Left forelimb (tissue), 1 donor: ENCODE measurements at regions not wholly inside any gene's neighbourhood (a gene's known extent, or its start where the extent isn't known, plus 50 kb on each side); places are given as distances from the start of the nearest gene placed in this dataset.
"Not testable (repeated sequence)": the region's sequence is repeated elsewhere in the genome, so short reads cannot be mapped to it uniquely, and the experiment has no call there.

Source experiments
- DNase-seq: peaks from one replicate; pipeline ENCODE4 v3.0.0-alpha.2; 2018; ENCODE audit warnings: low spot score

- no peak for DNase-seq
Measured at GRCh38 chr20:40278673-40279072, 410.4 kb downstream of the MAFB start.

DNA sequence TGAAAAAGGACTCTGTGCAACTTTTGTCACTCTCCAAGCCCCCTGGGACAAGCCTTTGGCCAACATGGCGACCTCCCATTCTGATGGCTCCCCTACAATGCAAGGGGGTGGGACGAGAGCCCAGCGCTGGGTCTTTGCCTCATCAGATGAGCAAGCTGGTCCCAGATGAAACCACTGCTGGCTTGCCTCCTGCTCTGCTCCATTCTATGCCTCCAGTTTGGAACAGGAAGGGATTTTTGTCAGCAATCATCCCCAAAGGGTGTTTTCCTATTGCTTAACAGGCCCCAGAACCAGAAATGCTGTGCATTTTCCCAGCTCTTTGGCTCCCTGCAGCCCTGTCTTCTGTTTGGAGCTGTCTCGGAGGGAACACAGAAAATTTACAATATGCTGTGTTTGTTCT lies 412.7 kb downstream of the MAFB start:
- DNase-seq: no peak

- no peak for DNase-seq
Measured at GRCh38 chr20:40275738-40276137, 413.3 kb downstream of the MAFB start.

- DNase-seq: no peak
Measured at GRCh38 chr20:40274912-40275533, 414.0 kb downstream of the MAFB start.

DNA sequence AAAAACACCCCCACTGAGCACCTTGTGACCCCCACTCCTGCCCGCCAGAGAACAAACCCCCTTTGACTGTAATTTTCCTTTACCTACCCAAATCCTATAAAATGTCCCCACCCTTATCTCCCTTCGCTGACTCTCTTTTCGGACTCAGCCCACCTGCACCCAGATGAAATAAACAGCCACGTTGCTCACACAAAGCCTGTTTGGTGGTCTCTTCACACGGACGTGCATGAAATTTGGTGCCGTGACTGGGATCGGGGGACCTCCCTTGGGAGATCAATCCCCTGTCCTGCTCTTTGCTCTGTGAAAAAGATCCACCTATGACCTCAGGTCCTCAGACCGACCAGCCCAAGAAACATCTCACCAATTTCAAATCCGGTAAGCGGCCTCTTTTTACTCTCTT lies 419.8 kb downstream of the MAFB start:
- not testable (repeated sequence) for DNase-seq

GRCh38 chr20:40268321-40269075 lies 420.5 kb downstream of the MAFB start:
- no peak for DNase-seq

DNA sequence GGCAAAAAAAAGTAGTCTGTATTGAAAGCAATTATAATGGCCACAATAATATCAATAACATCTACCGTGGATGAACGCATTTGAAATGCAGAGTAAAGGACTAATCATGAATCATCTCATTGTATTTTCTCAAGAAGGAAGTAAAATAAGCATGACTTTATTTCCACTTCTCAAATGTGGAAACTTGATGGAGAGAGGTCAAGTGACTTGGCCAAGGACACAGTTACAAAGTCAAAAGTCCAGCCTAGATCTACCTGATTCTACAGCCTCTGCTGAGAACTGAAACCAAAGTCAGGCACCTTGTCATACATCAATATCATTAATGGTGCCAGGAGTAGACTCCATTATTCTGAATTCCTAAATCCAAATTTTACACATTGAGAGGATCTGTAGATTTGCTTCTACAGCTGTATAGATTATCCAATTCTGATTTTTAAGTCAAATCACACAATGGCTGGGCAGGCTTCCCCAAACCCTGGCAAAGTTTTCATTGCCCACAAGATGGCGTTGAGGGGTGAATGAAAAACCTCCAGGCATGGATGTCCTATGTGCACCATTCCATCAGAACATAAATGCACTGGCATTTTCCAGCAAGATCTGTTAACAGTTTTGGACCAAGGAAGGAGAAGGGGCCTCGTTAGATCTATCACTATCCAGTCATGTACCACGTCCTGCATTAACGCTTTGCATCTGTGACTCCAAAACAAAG lies 423.1 kb downstream of the MAFB start:
- DNase-seq: no peak

DNA sequence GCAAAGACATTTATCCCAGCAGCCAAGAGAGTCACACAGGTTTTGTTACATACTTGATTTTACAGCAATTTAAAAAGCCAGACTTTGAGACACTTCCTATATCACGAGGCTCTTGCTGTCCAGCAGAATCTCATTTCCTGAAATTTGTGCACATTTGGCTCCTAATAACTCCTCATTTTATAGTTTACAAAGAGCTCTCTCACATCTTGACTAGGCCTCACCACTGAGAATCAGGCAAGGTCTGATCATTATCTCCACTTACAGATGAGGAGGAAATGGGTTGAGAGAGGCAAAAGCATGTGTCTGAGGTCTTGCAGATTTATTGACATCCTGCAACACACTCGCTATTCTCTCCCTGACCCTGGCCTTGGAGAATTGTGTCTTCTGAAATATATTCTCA lies 426.8 kb downstream of the MAFB start:
- DNase-seq: no peak

DNA sequence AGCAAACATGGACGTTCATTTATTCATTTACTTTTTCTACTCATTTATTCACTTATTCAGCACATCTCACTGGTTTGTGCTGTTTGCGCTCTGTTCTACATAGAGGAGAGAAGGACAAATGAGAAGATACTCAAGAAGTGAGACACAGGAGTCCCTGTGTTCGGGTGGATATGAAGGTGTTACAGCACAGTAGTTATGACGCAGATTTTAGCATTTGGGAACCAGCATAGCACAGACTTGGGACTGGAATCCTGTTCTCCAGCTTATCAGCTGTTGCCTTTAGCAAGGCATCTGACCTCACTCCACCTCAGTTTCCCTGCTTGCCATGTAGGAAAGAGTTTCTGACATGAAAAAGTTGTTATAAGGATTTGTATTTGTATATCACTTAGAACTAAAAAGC lies 430.1 kb downstream of the MAFB start:
- DNase-seq: no peak

GRCh38 chr20:40257763-40258162 lies 431.3 kb downstream of the MAFB start:
- no peak for DNase-seq

DNA sequence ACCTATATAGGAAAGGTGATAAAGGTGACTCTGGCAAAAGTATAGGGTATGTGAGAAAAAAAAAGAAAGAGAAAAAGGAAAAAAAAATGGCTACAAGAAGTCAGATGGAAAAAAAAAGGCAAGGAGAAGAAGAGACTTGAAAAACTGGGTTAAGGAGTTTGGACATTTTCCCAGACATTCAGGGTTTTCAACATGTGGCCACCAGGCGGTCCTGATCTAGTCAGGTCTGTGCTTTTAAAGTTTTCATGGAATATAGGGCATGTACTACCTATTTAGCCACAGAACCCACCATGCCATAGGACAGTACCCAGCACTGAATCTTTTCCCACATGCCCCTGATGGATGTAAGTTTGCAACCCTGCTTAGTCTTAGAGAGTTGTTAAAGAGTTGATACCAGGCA lies 433.7 kb downstream of the MAFB start:
- no peak for DNase-seq

DNA sequence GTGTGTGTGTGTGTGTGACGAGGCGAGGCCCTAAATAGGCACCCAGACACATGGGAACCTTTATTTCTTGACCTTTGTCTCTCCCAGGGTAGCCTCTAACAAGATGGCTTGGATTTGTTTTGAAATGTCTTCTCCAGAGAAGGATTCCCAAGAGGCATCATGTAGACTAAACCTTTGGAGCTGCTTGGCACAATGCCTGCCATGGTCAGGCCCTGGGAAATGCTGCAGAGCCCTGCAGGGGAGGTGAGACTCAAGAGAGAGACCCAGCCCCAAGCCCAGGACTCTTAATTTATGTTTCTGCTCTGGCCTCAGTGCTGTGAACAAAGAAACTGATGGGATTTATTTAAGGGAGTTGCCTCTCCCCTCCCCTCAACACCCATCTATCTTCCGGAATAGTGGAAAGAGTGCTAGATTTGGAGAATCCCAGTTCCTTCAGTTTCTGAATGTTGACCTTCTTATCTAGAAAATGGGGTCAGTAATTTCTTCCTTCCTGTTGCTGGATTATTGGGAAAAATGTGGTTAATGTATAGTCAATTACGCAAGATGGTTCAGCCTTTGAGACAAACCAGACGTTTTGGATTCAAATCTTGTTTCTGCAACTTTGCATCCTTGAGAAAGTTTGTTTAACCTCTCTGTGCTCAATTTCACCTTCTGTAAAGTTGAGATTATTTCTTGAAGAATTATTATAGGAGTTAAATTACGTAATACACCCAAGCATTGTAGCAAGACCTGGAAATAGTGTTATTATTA lies 434.8 kb downstream of the MAFB start:
- no peak for DNase-seq

GRCh38 chr20:40251284-40251932 lies 437.6 kb downstream of the MAFB start:
- DNase-seq: no peak

GRCh38 chr20:40249805-40250204 lies 439.2 kb downstream of the MAFB start:
- no peak for DNase-seq

DNA sequence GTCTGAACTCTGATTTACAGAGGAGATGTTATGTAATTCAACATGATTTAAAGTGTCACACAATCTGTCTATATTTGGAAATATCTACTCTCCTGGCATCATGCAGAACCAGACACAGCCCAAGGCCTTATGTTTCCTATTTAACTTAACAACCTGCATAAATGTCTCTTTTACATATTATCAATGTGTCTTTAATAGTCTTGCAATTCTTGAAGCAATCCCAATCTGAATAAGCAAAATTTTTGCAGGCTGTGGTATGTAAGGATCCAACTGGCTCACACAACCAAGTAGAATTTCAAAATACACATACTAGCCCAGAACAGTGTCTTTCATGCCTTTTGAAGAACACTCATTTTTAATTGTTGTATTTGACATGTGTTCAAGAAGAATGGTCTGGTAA lies 443.2 kb downstream of the MAFB start:
- no peak for DNase-seq

- no peak for DNase-seq
Measured at GRCh38 chr20:40244286-40244685, 444.8 kb downstream of the MAFB start.

GRCh38 chr20:40241596-40242343 lies 447.3 kb downstream of the MAFB start:
- no peak for DNase-seq

GRCh38 chr20:40238511-40238910 lies 450.5 kb downstream of the MAFB start:
- DNase-seq: no peak

GRCh38 chr20:40234593-40234992 lies 454.4 kb downstream of the MAFB start:
- no peak for DNase-seq

DNA sequence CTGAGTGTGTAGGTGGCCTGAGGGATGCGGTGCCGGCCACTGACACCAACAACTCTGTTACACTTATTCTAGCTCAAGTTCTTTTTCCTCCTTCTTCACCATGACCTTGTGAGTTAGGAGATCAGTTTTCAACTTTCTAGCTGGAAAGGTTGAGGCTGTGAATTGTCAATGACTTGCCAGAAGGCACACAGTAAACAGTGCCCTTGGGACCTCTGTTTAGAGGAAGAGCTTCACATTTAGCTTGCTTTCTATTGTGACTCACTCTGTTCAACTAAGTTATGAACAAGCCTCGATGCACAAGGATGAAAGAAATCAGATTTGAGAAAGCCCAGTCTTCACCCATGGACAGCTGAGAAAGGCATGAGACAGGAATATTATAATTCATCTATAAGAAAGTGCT lies 455.6 kb downstream of the MAFB start:
- DNase-seq: no peak

- DNase-seq: no peak
Measured at GRCh38 chr20:40232756-40233155, 456.3 kb downstream of the MAFB start.
